MM.1S (cell line): ENCODE measurements at regions not wholly inside any gene's neighbourhood (a gene's known extent, or its start where the extent isn't known, plus 50 kb on each side); places are given as distances from the start of the nearest gene placed in this dataset.

ENCODE experiments used
- DNase-seq: peaks from one replicate; pipeline ENCODE4 v3.0.0-alpha.2; 2015
- H2AFZ ChIP-seq: fragments of 300-600 bp; sonication (generic); 2 replicates; pipeline ENCODE4 v1.6.0; 2016; ENCODE audit warnings: antibody characterized with exemption, low read length
- H3F3A ChIP-seq: fragments of 300-600 bp; sonication (generic); 2 replicates; pipeline ENCODE4 v1.6.1; 2016; ENCODE audit warnings: mild to moderate bottlenecking, antibody characterized with exemption, low read length, moderate library complexity, mixed read lengths; ENCODE audit not compliant: insufficient read depth
- H3K27ac ChIP-seq: fragments of 300-600 bp; sonication (generic); 2 replicates; pipeline ENCODE4 v1.5.1; 2016; ENCODE audit warnings: mild to moderate bottlenecking, low read length
- H3K27me3 ChIP-seq: fragments of 300-600 bp; sonication (generic); replicated peaks from 2 replicates; pipeline ENCODE4 v1.6.0; 2016; ENCODE audit warnings: low read length; ENCODE audit not compliant: insufficient read depth
- H3K36me3 ChIP-seq: fragments of 300-600 bp; sonication (generic); replicated peaks from 2 replicates; pipeline ENCODE4 v1.6.1; 2016; ENCODE audit warnings: mild to moderate bottlenecking, low read length, mixed read lengths; ENCODE audit not compliant: insufficient read depth
- H3K4me1 ChIP-seq: fragments of 300-600 bp; sonication (generic); 2 replicates; pipeline ENCODE4 v1.6.1; 2016; ENCODE audit warnings: low read length, mixed read lengths
- H3K4me2 ChIP-seq: fragments of 300-600 bp; sonication (generic); 2 replicates; pipeline ENCODE4 v1.6.0; 2016; ENCODE audit warnings: low read depth, low read length
- H3K4me3 ChIP-seq: fragments of 300-600 bp; sonication (generic); 2 replicates; pipeline ENCODE4 v1.5.1; 2016; ENCODE audit warnings: low read length, mixed read lengths
- H3K79me2 ChIP-seq: fragments of 300-600 bp; sonication (generic); 2 replicates; pipeline ENCODE4 v1.6.1; 2016; ENCODE audit warnings: mixed run types, low read length, mixed read lengths
- H3K9ac ChIP-seq: fragments of 300-600 bp; sonication (generic); 2 replicates; pipeline ENCODE4 v1.6.1; 2016; ENCODE audit warnings: low read length, mixed read lengths
- H3K9me2 ChIP-seq: fragments of 300-600 bp; sonication (generic); replicated peaks from 2 replicates; pipeline ENCODE4 v1.6.1; 2016; ENCODE audit warnings: mild to moderate bottlenecking, low read length, mixed read lengths; ENCODE audit not compliant: insufficient read depth
- H3K9me3 ChIP-seq: fragments of 300-600 bp; sonication (generic); replicated peaks from 2 replicates; pipeline ENCODE4 v1.6.1; 2016; ENCODE audit warnings: mild to moderate bottlenecking, low read length, mixed read lengths; ENCODE audit not compliant: insufficient read depth
- H4K20me1 ChIP-seq: fragments of 300-600 bp; sonication (generic); 2 replicates; pipeline ENCODE4 v1.6.1; 2016; ENCODE audit warnings: mild to moderate bottlenecking, low read length, moderate library complexity, mixed read lengths; ENCODE audit not compliant: insufficient read depth
- EZH2 ChIP-seq: fragments of 300-600 bp; sonication (generic); optimal IDR thresholded peaks from 2 replicates; pipeline ENCODE3; 2017; ENCODE audit warnings: low read depth, mild to moderate bottlenecking, antibody characterized with exemption, low read length, mixed read lengths
- EZH2phosphoT487 ChIP-seq: fragments of 300-600 bp; sonication (generic); IDR thresholded peaks from 2 replicates; pipeline ENCODE4 v1.6.1; 2018; ENCODE audit warnings: antibody characterized with exemption, low read length
- TF ChIP-seq, protein P1 (sequence below): fragments of 300-600 bp; sonication (generic); IDR thresholded peaks from 2 replicates; pipeline ENCODE4 v1.5.1; 2016; ENCODE audit warnings: antibody characterized with exemption, low read length, mixed read lengths

GRCh38 chr4:128544272-128544671 is 256.7 kb upstream of the PGRMC2 start:
- no peaks in the 10 kb centered on the region for H3K36me3 ChIP-seq
- no peak overlapping the region for H3K4me3 ChIP-seq
- H3K79me2 ChIP-seq: no peaks in the 10 kb centered on the region
- no peak overlapping the region for H3K9ac ChIP-seq
- H3F3A ChIP-seq: no peaks in the 10 kb centered on the region
- H3K9me3 ChIP-seq: no peaks in the 10 kb centered on the region
- H2AFZ ChIP-seq: no peak overlapping the region
- H3K9me2 ChIP-seq: no peaks in the 10 kb centered on the region
- H4K20me1 ChIP-seq: no peaks in the 10 kb centered on the region
- H3K27ac ChIP-seq: no peak overlapping the region
- no peak overlapping the region for H3K4me2 ChIP-seq
- TF ChIP-seq EZH2phosphoT487 (no peak), EZH2 (no peak)
- TF ChIP-seq, protein P1, sequence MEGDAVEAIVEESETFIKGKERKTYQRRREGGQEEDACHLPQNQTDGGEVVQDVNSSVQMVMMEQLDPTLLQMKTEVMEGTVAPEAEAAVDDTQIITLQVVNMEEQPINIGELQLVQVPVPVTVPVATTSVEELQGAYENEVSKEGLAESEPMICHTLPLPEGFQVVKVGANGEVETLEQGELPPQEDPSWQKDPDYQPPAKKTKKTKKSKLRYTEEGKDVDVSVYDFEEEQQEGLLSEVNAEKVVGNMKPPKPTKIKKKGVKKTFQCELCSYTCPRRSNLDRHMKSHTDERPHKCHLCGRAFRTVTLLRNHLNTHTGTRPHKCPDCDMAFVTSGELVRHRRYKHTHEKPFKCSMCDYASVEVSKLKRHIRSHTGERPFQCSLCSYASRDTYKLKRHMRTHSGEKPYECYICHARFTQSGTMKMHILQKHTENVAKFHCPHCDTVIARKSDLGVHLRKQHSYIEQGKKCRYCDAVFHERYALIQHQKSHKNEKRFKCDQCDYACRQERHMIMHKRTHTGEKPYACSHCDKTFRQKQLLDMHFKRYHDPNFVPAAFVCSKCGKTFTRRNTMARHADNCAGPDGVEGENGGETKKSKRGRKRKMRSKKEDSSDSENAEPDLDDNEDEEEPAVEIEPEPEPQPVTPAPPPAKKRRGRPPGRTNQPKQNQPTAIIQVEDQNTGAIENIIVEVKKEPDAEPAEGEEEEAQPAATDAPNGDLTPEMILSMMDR: no peak
- no peak for DNase-seq
- no peaks in the 10 kb centered on the region for H3K4me1 ChIP-seq
- no peaks in the 10 kb centered on the region for H3K27me3 ChIP-seq

DNA sequence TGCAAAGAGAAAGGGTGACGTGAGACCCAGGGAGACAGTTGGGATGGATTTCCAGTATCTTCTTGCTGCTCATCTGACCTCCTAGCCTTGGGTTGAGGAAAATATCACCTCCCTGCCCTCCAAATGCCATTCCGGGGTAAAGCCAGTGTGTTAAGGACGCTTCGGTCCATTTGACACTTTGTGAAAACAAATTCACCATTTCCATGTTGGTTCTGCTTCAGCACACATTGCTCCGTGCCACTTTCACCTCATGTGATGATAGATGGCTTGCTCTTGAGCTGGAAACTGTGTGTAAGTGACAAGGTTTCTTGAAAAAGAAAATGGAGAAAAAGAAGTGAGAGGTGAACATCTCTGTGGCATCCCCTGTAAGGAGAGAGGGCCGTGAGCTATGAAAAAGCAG is 256.1 kb upstream of the PGRMC2 start:
- no peak for DNase-seq
- H3K4me2 ChIP-seq: no peak overlapping the region
- no peak overlapping the region for H3K9ac ChIP-seq

GRCh38 chr4:128542047-128542446 is 254.4 kb upstream of the PGRMC2 start:
- no peak overlapping the region for H3K4me2 ChIP-seq
- no peaks in the 10 kb centered on the region for H3K27me3 ChIP-seq
- no peaks in the 10 kb centered on the region for H3K36me3 ChIP-seq
- H3K27ac ChIP-seq: no peak overlapping the region
- TF ChIP-seq EZH2phosphoT487: no peak
- TF ChIP-seq, protein P1: no peak
- TF ChIP-seq EZH2: no peak
- H2AFZ ChIP-seq: no peak overlapping the region
- no peaks in the 10 kb centered on the region for H3K79me2 ChIP-seq
- H3F3A ChIP-seq: no peaks in the 10 kb centered on the region
- H3K9me3 ChIP-seq: no peaks in the 10 kb centered on the region
- H3K4me1 ChIP-seq: no peaks in the 10 kb centered on the region
- H4K20me1 ChIP-seq: no peaks in the 10 kb centered on the region
- no peak for DNase-seq
- no peak overlapping the region for H3K9ac ChIP-seq
- no peak overlapping the region for H3K4me3 ChIP-seq
- no peaks in the 10 kb centered on the region for H3K9me2 ChIP-seq

More for the DNA sequence above, 256.1 kb upstream of the PGRMC2 start:
- Histone ChIP-seq H3K9me3 (no peaks in the 10 kb centered on the region), H4K20me1 (no peaks in the 10 kb centered on the region), H3F3A (no peaks in the 10 kb centered on the region), H3K79me2 (no peaks in the 10 kb centered on the region), H3K4me3 (no peak overlapping the region), H3K27ac (no peak overlapping the region), H3K4me1 (no peaks in the 10 kb centered on the region), H2AFZ (no peak overlapping the region), H3K9me2 (no peaks in the 10 kb centered on the region), H3K27me3 (no peaks in the 10 kb centered on the region), H3K36me3 (no peaks in the 10 kb centered on the region)
- TF ChIP-seq EZH2: no peak
- TF ChIP-seq EZH2phosphoT487: no peak
- TF ChIP-seq, protein P1: no peak
